ENCODE measurements at regions not wholly inside any gene's neighbourhood (a gene's known extent, or its start where the extent isn't known, plus 50 kb on each side); places are given as distances from the start of the nearest gene placed in this dataset.
A peak's percentile ranks its signal among the peaks of the same experiment; 100 is the strongest.
"Not testable (repeated sequence)": the region's sequence is repeated elsewhere in the genome, so short reads cannot be mapped to it uniquely, and the experiment has no call there.

DNA sequence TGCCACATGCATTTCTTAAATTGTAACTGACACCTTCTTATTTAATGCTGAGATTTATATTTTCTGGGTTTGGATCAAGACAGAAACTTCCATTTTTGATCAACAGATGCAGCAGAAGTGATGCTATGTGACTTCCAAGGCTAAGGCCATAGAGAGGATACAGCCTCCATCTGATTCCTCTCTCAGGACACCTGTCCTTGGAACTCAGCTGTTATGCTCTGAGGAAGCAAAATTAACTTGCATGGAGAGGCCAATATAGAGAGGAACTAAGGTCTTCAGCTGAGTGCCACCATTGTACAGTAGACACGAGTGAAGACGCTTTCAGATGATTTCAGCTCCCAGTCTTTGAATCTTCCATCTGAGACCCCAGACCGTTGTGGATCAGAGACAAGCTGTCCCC is 296.9 kb upstream of the TBL1XR1 start:
- TF ChIP-seq SPI1 (IDR thresholded peaks at IDR 0.05; ENCODE audit: low read depth, low read length), result no peak
- TF ChIP-seq POU2F2 (IDR thresholded peaks at IDR 0.05; ENCODE audit: low read depth, low read length), result no peak
- no peak for TF ChIP-seq TAF1 (IDR thresholded peaks at IDR 0.05; ENCODE audit: low read depth, low read length)
- TF ChIP-seq POLR2AphosphoS5 (IDR thresholded peaks at IDR 0.05; ENCODE audit: low read depth, low read length), result no peak
- TF ChIP-seq PAX5 (IDR thresholded peaks at IDR 0.05; ENCODE audit: insufficient read depth, low read length, severe bottlenecking), result no peak
- TF ChIP-seq POLR2A (IDR thresholded peaks at IDR 0.05; ENCODE audit: low read depth, low read length), result no peak
- FAIRE-seq, result no peak
- no peak for DNase-seq (ENCODE audit: insufficient read length, low spot score)

GRCh38 chr3:177495566-177495965 is 298.3 kb upstream of the TBL1XR1 start:
- TF ChIP-seq TAF1 (IDR thresholded peaks at IDR 0.05; ENCODE audit: low read depth, low read length), result no peak
- TF ChIP-seq SPI1 (IDR thresholded peaks at IDR 0.05; ENCODE audit: low read depth, low read length), result no peak
- TF ChIP-seq POLR2AphosphoS5 (IDR thresholded peaks at IDR 0.05; ENCODE audit: low read depth, low read length), result no peak
- TF ChIP-seq POU2F2 (IDR thresholded peaks at IDR 0.05; ENCODE audit: low read depth, low read length), result no peak
- TF ChIP-seq POLR2A (IDR thresholded peaks at IDR 0.05; ENCODE audit: low read depth, low read length), result no peak
- TF ChIP-seq PAX5 (IDR thresholded peaks at IDR 0.05; ENCODE audit: insufficient read depth, low read length, severe bottlenecking), result no peak
- DNase-seq (ENCODE audit: insufficient read length, low spot score), result no peak
- FAIRE-seq, result no peak

- FAIRE-seq (no peak), DNase-seq (ENCODE audit: insufficient read length, low spot score) (no peak)
- TF ChIP-seq SPI1 (IDR thresholded peaks at IDR 0.05; ENCODE audit: low read depth, low read length), result peak; percentile 82
- no peak for TF ChIP-seq PAX5 (IDR thresholded peaks at IDR 0.05; ENCODE audit: insufficient read depth, low read length, severe bottlenecking)
Measured at GRCh38 chr3:177498037-177498857, 301.0 kb upstream of the TBL1XR1 start.

GRCh38 chr3:177499039-177499438 is 301.8 kb upstream of the TBL1XR1 start:
- DNase-seq (ENCODE audit: insufficient read length, low spot score); FAIRE-seq: not testable (repeated sequence)

- TF ChIP-seq POLR2AphosphoS5 (IDR thresholded peaks at IDR 0.05; ENCODE audit: low read depth, low read length), result no peak
- DNase-seq (ENCODE audit: insufficient read length, low spot score) (no peak), FAIRE-seq (no peak)
Measured at GRCh38 chr3:177499779-177500423, 302.6 kb upstream of the TBL1XR1 start.

DNA sequence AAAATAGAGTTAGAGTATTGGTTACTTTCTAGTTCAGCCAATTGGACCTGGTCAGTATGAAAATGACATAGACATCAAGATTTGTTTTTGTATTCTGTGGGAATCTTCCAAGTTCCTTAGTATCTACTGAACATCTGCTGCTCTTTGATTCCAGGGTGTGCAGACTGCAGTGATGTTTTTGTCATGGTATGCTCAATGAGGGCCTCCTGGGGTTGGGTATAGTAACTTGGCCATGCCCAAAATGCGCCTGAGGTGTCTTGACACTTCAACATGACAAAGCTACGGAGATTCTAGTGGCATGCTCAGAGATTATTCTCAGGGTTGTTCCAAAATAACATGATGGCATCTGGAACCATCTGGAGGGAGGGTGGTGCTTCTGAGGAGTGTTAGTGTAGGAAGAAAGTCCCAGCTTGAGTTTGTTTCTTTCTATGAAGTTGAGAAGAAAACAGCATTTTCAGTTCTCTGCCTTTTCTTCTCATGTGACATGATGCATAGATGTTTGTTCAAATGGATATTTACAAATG is 313.5 kb upstream of the TBL1XR1 start:
- no peak for DNase-seq (ENCODE audit: insufficient read length, low spot score)
- no peak for TF ChIP-seq POU2F2 (IDR thresholded peaks at IDR 0.05; ENCODE audit: low read depth, low read length)
- TF ChIP-seq TAF1 (IDR thresholded peaks at IDR 0.05; ENCODE audit: low read depth, low read length), result no peak
- no peak for TF ChIP-seq POLR2A (IDR thresholded peaks at IDR 0.05; ENCODE audit: low read depth, low read length)
- TF ChIP-seq POLR2AphosphoS5 (IDR thresholded peaks at IDR 0.05; ENCODE audit: low read depth, low read length), result no peak
- no peak for FAIRE-seq

- FAIRE-seq, result no peak
Measured at GRCh38 chr3:177512945-177513814, 315.9 kb upstream of the TBL1XR1 start.

GRCh38 chr3:177513815-177514610 is 316.7 kb upstream of the TBL1XR1 start:
- TF ChIP-seq PAX5 (IDR thresholded peaks at IDR 0.05; ENCODE audit: insufficient read depth, low read length, severe bottlenecking), result no peak
- TF ChIP-seq SPI1 (IDR thresholded peaks at IDR 0.05; ENCODE audit: low read depth, low read length), result no peak
- TF ChIP-seq POLR2AphosphoS5 (IDR thresholded peaks at IDR 0.05; ENCODE audit: low read depth, low read length), result no peak
- TF ChIP-seq POU2F2 (IDR thresholded peaks at IDR 0.05; ENCODE audit: low read depth, low read length), result no peak
- no peak for TF ChIP-seq POLR2A (IDR thresholded peaks at IDR 0.05; ENCODE audit: low read depth, low read length)
- no peak for TF ChIP-seq TAF1 (IDR thresholded peaks at IDR 0.05; ENCODE audit: low read depth, low read length)
- FAIRE-seq (no peak), DNase-seq (ENCODE audit: insufficient read length, low spot score) (no peak)

More at GRCh38 chr3:177512945-177513814, 315.9 kb upstream of the TBL1XR1 start:
- DNase-seq (ENCODE audit: insufficient read length, low spot score), result no peak
- TF ChIP-seq POLR2A (IDR thresholded peaks at IDR 0.05; ENCODE audit: low read depth, low read length), result no peak

- no peak for TF ChIP-seq TAF1 (IDR thresholded peaks at IDR 0.05; ENCODE audit: low read depth, low read length)
- no peak for TF ChIP-seq PAX5 (IDR thresholded peaks at IDR 0.05; ENCODE audit: insufficient read depth, low read length, severe bottlenecking)
- TF ChIP-seq SPI1 (IDR thresholded peaks at IDR 0.05; ENCODE audit: low read depth, low read length), result no peak
- TF ChIP-seq POU2F2 (IDR thresholded peaks at IDR 0.05; ENCODE audit: low read depth, low read length), result no peak
- TF ChIP-seq POLR2AphosphoS5 (IDR thresholded peaks at IDR 0.05; ENCODE audit: low read depth, low read length), result no peak
- no peak for DNase-seq (ENCODE audit: insufficient read length, low spot score)
- no peak for FAIRE-seq
Measured at GRCh38 chr3:177514611-177515499, 317.6 kb upstream of the TBL1XR1 start.

Data from GM12891 (cell line).